GM12874 (cell line): ENCODE measurements at regions not wholly inside any gene's neighbourhood (a gene's known extent, or its start where the extent isn't known, plus 50 kb on each side); places are given as distances from the start of the nearest gene placed in this dataset.

Experiments used
- TF ChIP-seq, protein P1 (sequence below): IDR thresholded peaks from 2 replicates; pipeline ENCODE4 v1.5.1; 2011; ENCODE audit warnings: low read depth, mild to moderate bottlenecking, control low read depth, low read length, moderate library complexity; ENCODE audit not compliant: insufficient read depth

DNA sequence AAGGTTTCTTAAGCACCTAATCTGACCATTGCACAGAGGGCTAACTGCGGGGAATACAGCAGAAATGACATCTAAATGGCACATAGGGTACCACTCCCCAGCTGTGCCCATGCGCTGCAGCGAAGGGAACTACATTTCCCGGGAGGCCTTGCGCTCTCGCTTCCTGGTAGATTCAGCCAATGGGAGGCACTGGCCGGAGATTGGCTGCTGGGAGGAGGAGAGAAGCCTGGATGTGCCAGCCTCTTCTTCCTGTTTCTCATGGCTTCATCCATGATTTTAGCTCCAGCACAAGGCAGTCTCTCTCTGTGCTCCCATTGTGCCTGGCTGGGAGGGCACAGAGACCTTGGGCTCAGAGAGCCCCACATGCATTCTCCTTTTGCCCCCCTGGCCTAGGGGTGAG is 101.7 kb upstream of the FOXA2 start:
- TF ChIP-seq, protein P1, sequence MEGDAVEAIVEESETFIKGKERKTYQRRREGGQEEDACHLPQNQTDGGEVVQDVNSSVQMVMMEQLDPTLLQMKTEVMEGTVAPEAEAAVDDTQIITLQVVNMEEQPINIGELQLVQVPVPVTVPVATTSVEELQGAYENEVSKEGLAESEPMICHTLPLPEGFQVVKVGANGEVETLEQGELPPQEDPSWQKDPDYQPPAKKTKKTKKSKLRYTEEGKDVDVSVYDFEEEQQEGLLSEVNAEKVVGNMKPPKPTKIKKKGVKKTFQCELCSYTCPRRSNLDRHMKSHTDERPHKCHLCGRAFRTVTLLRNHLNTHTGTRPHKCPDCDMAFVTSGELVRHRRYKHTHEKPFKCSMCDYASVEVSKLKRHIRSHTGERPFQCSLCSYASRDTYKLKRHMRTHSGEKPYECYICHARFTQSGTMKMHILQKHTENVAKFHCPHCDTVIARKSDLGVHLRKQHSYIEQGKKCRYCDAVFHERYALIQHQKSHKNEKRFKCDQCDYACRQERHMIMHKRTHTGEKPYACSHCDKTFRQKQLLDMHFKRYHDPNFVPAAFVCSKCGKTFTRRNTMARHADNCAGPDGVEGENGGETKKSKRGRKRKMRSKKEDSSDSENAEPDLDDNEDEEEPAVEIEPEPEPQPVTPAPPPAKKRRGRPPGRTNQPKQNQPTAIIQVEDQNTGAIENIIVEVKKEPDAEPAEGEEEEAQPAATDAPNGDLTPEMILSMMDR, result no peak

DNA sequence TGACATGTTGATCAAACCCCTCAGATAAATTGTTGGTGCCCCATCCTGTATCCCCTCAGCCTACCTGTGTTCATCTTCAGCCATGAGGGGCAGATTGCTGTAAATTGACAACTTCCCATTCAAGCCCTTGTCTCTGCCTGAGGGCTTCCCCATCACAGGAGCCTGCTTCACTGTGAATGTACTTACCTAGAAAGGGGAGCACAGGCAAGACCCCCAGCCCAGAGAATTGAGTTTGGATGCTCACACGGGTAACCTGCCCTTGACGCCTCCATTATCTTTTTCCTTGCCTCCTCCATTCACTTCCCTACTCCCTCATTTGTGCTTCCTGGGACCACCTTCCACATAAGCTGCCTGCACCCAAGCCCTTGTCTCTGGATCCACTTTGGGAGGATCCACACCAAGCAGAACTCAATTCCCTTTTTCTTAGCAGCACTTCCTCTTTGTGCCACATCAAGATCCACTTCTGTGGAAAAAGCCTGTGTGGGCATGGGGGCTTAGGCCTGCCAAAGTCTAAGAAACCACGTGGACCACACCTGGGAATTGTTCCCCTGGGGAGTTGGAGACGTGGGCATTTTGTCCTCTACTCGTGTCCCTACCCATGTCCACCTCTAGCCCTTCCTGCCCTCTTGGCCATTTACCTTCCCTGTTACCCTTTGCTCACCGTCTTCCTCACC is 103.4 kb upstream of the FOXA2 start:
- TF ChIP-seq, protein P1, result no peak

- TF ChIP-seq, protein P1, result no peak
Observed at GRCh38 chr20:22688485-22688884, 104.1 kb upstream of the FOXA2 start.

GRCh38 chr20:22689266-22689665 is 104.9 kb upstream of the FOXA2 start:
- TF ChIP-seq, protein P1, result no peak

DNA sequence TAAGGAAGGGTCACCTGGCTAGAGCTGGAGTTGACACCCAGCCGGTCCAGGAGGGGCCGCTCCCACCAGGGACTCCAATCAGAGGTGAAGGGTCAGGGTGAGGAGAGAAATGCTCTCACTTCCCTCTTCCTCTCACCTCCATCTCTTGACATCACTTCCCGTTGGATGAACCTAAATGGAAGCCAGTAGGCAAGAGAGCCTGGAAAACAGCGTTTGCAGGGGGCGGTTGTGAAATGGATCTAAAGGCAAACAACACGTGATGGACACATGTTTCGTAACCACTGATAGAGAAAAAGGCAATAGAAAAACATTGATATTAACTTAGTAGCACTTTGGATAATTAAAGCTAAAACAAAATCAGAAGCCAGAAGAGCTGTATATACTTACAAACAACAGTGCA is 105.6 kb upstream of the FOXA2 start:
- TF ChIP-seq, protein P1, result no peak

GRCh38 chr20:22690616-22691179 is 106.3 kb upstream of the FOXA2 start:
- TF ChIP-seq, protein P1, result no peak

- TF ChIP-seq, protein P1, result peak; percentile 84
Observed at GRCh38 chr20:22691369-22692118, 107.2 kb upstream of the FOXA2 start.
